Adrenal gland (tissue), 5 donors: ENCODE measurements at regions not wholly inside any gene's neighbourhood (a gene's known extent, or its start where the extent isn't known, plus 50 kb on each side); places are given as distances from the start of the nearest gene placed in this dataset.

Experiments
- POLR2A ChIP-seq, 2 donors: fragments of 450-650 bp; IDR thresholded peaks; one replicate each; pipeline ENCODE4 v1.6.1; 2017; ENCODE audit warnings: antibody characterized with exemption in 2 of 2, mild to moderate bottlenecking in 2 of 2, moderate library complexity in 1 of 2
- TF ChIP-seq, protein P1 (sequence below), 6 experiments: fragments of 450-650 bp in 4 of 6; fragments of 200-600 bp in 2 of 6; sonication (generic) in 1 of 6; IDR thresholded peaks; 1 replicate in 5 of 6; 2 replicates in 1 of 6; pipeline versions ENCODE4 v1.5.1 to v1.8.0; 2016 to 2021; ENCODE audit warnings: antibody characterized with exemption in 6 of 6, mild to moderate bottlenecking in 2 of 6, moderate library complexity in 1 of 6
- donor health status: DM: no; HTN: no; CAD: no.

GRCh38 chr3:70607469-70607868 lies 295.0 kb upstream of the MDFIC2 start:
- TF ChIP-seq POLR2A (IDR thresholded peaks at IDR 0.05), result no peak
- TF ChIP-seq, protein P1, sequence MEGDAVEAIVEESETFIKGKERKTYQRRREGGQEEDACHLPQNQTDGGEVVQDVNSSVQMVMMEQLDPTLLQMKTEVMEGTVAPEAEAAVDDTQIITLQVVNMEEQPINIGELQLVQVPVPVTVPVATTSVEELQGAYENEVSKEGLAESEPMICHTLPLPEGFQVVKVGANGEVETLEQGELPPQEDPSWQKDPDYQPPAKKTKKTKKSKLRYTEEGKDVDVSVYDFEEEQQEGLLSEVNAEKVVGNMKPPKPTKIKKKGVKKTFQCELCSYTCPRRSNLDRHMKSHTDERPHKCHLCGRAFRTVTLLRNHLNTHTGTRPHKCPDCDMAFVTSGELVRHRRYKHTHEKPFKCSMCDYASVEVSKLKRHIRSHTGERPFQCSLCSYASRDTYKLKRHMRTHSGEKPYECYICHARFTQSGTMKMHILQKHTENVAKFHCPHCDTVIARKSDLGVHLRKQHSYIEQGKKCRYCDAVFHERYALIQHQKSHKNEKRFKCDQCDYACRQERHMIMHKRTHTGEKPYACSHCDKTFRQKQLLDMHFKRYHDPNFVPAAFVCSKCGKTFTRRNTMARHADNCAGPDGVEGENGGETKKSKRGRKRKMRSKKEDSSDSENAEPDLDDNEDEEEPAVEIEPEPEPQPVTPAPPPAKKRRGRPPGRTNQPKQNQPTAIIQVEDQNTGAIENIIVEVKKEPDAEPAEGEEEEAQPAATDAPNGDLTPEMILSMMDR (IDR thresholded peaks at IDR 0.05), result no peak
